ENCODE measurements at regions not wholly inside any gene's neighbourhood (a gene's known extent, or its start where the extent isn't known, plus 50 kb on each side); places are given as distances from the start of the nearest gene placed in this dataset.

DNA sequence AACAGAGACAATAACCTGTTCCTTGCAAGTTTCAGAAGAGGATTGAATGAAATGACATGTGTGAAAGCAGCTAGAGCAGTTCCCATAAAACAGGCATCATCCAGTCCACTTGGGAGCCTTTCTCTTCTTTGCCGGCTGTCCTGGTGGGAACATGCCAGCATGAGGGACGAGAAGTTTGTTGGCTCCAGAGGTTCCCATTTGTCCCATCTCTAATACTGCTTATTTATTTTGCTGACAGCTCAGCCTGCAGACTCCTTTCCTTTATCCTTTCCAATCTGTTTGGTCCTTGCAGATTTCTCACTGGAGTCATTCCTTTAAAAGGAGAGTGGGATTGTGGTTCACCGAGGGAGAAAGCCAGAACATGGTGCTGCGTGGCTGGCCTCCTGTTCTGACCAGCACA is 321.5 kb upstream of the CLINT1 start:
- Histone ChIP-seq H2AFZ (ENCODE audit: control insufficient read depth, low read depth, low read length) (no peak overlapping the region), H3K9ac (ENCODE audit: control insufficient read depth, insufficient read depth, low read length) (no peak overlapping the region), H3K4me1 (ENCODE audit: control insufficient read depth, insufficient read depth, low read length) (no peaks in the 10 kb centered on the region), H4K20me1 (ENCODE audit: control insufficient read depth, insufficient read depth) (no peaks in the 10 kb centered on the region), H3K4me2 (ENCODE audit: control insufficient read depth, insufficient read depth) (no peak overlapping the region), H3K27me3 (replicated peaks in 1 of 2; ENCODE audit: control insufficient read depth in 2 of 2, insufficient read depth in 2 of 2, low read length in 1 of 2) (no peaks in the 10 kb centered on the region), H3K79me2 (ENCODE audit: control insufficient read depth, insufficient read depth, low read length) (no peaks in the 10 kb centered on the region), H3K27ac (ENCODE audit: control insufficient read depth, insufficient read depth) (no peak overlapping the region), H3K4me3 (no peak overlapping the region), H3K36me3 (ENCODE audit: control insufficient read depth in 2 of 2, insufficient read depth in 2 of 2, low read length in 1 of 2) (no peaks in the 10 kb centered on the region), H3K9me3 (replicated peaks; ENCODE audit: control insufficient read depth, insufficient read depth, low read length) (no peaks in the 10 kb centered on the region)
- WGBS (ENCODE audit: insufficient coverage, insufficient replicate concordance, low lambda C conversion rate, missing lambda C conversion rate), result 25% methylated on average over 4 of the region's 4 CpGs
- BruUV-seq (replicated peaks), result no TSS peak
- ChIA-PET RAD21 (ENCODE audit: unreplicated experiment) (interaction anchor here (1.0 to 1.1 kb wide), 2 partner anchors 515 to 952 kb away, joined by 4 to 5 read pairs; no protein-coding TSS in a partner anchor), CTCF (interaction anchor here (0.7 to 1.2 kb wide), 2 partner anchors 926 to 950 kb away, joined by 3 to 4 read pairs; no protein-coding TSS in a partner anchor), SMC1A (ENCODE audit: uncharacterized antibody, unreplicated experiment) (interaction anchor here (1.2 to 2.0 kb wide), 2 partner anchors 926 to 953 kb away, joined by 3 to 5 read pairs; no protein-coding TSS in a partner anchor), POLR2A (interaction anchor here (1.5 kb wide), 1 partner anchor 9 kb away, joined by 4 read pairs; no protein-coding TSS in a partner anchor)
- TF ChIP-seq MEF2B (IDR thresholded peaks at IDR 0.05; ENCODE audit: partially characterized antibody, poor library complexity, severe bottlenecking) (no peak), BACH1 (IDR thresholded peaks at IDR 0.05; ENCODE audit: borderline replicate concordance) (no peak), NFYA (IDR thresholded peaks at IDR 0.05; ENCODE audit: borderline replicate concordance, low read depth, low read length) (no peak), CBX3 (IDR thresholded peaks at IDR 0.05; ENCODE audit: borderline replicate concordance, low read depth) (no peak), MTA2 (IDR thresholded peaks at IDR 0.05; ENCODE audit: low read depth) (no peak), ZNF207 (IDR thresholded peaks at IDR 0.05; ENCODE audit: borderline replicate concordance) (no peak), CHD4 (IDR thresholded peaks at IDR 0.05) (no peak), YY1 (IDR thresholded peaks at IDR 0.05; ENCODE audit: low read depth, low read length) (no peak), CHD1 (IDR thresholded peaks at IDR 0.05; ENCODE audit: low read depth, low read length) (no peak), GATAD2B (conservative IDR thresholded peaks at IDR 0.05; ENCODE audit: low read depth) (no peak), PAX8 (IDR thresholded peaks at IDR 0.05) (no peak), EGR1 (IDR thresholded peaks at IDR 0.05; ENCODE audit: borderline replicate concordance in 1 of 2, low read depth in 2 of 2, low read length in 2 of 2) (no peak), ZZZ3 (IDR thresholded peaks at IDR 0.05; ENCODE audit: control insufficient read depth, insufficient read length, low read depth) (no peak), ATF7 (IDR thresholded peaks at IDR 0.05; ENCODE audit: low read depth) (no peak)
- TF ChIP-seq, protein P1, sequence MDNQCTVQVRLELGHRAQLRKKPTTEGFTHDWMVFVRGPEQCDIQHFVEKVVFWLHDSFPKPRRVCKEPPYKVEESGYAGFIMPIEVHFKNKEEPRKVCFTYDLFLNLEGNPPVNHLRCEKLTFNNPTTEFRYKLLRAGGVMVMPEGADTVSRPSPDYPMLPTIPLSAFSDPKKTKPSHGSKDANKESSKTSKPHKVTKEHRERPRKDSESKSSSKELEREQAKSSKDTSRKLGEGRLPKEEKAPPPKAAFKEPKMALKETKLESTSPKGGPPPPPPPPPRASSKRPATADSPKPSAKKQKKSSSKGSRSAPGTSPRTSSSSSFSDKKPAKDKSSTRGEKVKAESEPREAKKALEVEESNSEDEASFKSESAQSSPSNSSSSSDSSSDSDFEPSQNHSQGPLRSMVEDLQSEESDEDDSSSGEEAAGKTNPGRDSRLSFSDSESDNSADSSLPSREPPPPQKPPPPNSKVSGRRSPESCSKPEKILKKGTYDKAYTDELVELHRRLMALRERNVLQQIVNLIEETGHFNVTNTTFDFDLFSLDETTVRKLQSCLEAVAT (IDR thresholded peaks at IDR 0.05), result no peak
- TF ChIP-seq, protein P2, sequence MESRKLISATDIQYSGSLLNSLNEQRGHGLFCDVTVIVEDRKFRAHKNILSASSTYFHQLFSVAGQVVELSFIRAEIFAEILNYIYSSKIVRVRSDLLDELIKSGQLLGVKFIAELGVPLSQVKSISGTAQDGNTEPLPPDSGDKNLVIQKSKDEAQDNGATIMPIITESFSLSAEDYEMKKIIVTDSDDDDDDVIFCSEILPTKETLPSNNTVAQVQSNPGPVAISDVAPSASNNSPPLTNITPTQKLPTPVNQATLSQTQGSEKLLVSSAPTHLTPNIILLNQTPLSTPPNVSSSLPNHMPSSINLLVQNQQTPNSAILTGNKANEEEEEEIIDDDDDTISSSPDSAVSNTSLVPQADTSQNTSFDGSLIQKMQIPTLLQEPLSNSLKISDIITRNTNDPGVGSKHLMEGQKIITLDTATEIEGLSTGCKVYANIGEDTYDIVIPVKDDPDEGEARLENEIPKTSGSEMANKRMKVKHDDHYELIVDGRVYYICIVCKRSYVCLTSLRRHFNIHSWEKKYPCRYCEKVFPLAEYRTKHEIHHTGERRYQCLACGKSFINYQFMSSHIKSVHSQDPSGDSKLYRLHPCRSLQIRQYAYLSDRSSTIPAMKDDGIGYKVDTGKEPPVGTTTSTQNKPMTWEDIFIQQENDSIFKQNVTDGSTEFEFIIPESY (IDR thresholded peaks at IDR 0.05), result no peak
- TF ChIP-seq, protein P3, sequence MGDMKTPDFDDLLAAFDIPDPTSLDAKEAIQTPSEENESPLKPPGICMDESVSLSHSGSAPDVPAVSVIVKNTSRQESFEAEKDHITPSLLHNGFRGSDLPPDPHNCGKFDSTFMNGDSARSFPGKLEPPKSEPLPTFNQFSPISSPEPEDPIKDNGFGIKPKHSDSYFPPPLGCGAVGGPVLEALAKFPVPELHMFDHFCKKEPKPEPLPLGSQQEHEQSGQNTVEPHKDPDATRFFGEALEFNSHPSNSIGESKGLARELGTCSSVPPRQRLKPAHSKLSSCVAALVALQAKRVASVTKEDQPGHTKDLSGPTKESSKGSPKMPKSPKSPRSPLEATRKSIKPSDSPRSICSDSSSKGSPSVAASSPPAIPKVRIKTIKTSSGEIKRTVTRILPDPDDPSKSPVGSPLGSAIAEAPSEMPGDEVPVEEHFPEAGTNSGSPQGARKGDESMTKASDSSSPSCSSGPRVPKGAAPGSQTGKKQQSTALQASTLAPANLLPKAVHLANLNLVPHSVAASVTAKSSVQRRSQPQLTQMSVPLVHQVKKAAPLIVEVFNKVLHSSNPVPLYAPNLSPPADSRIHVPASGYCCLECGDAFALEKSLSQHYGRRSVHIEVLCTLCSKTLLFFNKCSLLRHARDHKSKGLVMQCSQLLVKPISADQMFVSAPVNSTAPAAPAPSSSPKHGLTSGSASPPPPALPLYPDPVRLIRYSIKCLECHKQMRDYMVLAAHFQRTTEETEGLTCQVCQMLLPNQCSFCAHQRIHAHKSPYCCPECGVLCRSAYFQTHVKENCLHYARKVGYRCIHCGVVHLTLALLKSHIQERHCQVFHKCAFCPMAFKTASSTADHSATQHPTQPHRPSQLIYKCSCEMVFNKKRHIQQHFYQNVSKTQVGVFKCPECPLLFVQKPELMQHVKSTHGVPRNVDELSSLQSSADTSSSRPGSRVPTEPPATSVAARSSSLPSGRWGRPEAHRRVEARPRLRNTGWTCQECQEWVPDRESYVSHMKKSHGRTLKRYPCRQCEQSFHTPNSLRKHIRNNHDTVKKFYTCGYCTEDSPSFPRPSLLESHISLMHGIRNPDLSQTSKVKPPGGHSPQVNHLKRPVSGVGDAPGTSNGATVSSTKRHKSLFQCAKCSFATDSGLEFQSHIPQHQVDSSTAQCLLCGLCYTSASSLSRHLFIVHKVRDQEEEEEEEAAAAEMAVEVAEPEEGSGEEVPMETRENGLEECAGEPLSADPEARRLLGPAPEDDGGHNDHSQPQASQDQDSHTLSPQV (IDR thresholded peaks at IDR 0.05), result no peak
- in situ Hi-C loops (cut with MboI), result no loop called here
- FAIRE-seq (no peak), ATAC-seq (no peak), DNase-seq (ENCODE audit: low read depth, low spot score) (no peak)
- intact Hi-C loops (cut with micrococcal nuclease; ENCODE audit: unreplicated experiment), result no loop called here
